ENCODE measurements at regions not wholly inside any gene's neighbourhood (a gene's known extent, or its start where the extent isn't known, plus 50 kb on each side); places are given as distances from the start of the nearest gene placed in this dataset.

DNA sequence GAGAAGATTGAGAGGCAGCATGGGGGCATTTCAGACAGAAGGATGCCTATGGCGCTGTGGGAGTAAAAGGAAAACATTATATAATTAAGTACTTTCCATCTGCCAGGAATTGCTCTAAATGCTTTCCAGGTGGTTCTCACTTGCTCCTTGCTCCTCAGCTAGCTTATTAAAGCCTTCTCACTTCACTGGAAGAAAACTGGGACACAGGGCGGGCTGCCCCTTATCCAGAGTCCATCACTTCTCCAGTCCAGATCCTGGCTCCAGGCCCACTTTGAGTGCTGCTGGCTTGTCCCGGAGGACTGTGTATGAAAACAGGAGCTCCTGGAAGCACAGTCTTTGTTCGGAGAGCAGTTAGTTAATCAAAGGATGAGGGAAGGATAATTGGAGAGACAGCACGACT, 409.9 kb upstream of the ADAMTS16 start:
- TF ChIP-seq, protein P1, sequence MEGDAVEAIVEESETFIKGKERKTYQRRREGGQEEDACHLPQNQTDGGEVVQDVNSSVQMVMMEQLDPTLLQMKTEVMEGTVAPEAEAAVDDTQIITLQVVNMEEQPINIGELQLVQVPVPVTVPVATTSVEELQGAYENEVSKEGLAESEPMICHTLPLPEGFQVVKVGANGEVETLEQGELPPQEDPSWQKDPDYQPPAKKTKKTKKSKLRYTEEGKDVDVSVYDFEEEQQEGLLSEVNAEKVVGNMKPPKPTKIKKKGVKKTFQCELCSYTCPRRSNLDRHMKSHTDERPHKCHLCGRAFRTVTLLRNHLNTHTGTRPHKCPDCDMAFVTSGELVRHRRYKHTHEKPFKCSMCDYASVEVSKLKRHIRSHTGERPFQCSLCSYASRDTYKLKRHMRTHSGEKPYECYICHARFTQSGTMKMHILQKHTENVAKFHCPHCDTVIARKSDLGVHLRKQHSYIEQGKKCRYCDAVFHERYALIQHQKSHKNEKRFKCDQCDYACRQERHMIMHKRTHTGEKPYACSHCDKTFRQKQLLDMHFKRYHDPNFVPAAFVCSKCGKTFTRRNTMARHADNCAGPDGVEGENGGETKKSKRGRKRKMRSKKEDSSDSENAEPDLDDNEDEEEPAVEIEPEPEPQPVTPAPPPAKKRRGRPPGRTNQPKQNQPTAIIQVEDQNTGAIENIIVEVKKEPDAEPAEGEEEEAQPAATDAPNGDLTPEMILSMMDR (IDR thresholded peaks at IDR 0.05), result no peak
- no peak for TF ChIP-seq EP300 (IDR thresholded peaks at IDR 0.05)
